H1 (cell line): ENCODE measurements at regions not wholly inside any gene's neighbourhood (a gene's known extent, or its start where the extent isn't known, plus 50 kb on each side); places are given as distances from the start of the nearest gene placed in this dataset.

ENCODE experiments used
- CTCF ChIA-PET: fragments of 300-600 bp; sonication (Branson Sonifier 250); formaldehyde crosslinking; loops from one replicate; lab custom pipeline; 2021; ENCODE audit not compliant: partially characterized antibody; lab: Charles Lee
- POLR2A ChIA-PET: fragments of 300-600 bp; sonication (Branson Sonifier 250); formaldehyde crosslinking; loops from one replicate; lab custom pipeline; 2021; ENCODE audit warnings: inconsistent platforms; ENCODE audit not compliant: partially characterized antibody; lab: Charles Lee
- DNase-seq, 2 experiments: peaks; one replicate each; pipeline versions ENCODE4 v3.0.0 to v3.0.0-alpha.2; 2010 to 2022; ENCODE audit warnings: low spot score in 2 of 2, low read depth in 1 of 2, mixed read lengths in 1 of 2
- FAIRE-seq: peaks from 2 replicates; lab custom pipeline; 2011; peaks lifted over from hg19 to GRCh38; lab: Jason Lieb, UNC
- H2AFZ ChIP-seq: 2 replicates; pipeline ENCODE4 v1.8.1; 2012; ENCODE audit warnings: low read length, inconsistent platforms
- H2AK5ac ChIP-seq: 2 replicates; pipeline ENCODE4 v1.6.1; 2013; ENCODE audit warnings: low read depth, low read length
- H2BK120ac ChIP-seq: replicated peaks from 2 replicates; pipeline ENCODE3; 2013; ENCODE audit warnings: low read depth, low read length, inconsistent platforms
- H2BK12ac ChIP-seq: 2 replicates; pipeline ENCODE4 v1.6.1; 2013; ENCODE audit warnings: low read depth, low read length
- H2BK15ac ChIP-seq: 2 replicates; pipeline ENCODE4 v1.6.1; 2013; ENCODE audit warnings: low read length
- H2BK20ac ChIP-seq: 2 replicates; pipeline ENCODE4 v1.6.1; 2013; ENCODE audit warnings: low read length
- H2BK5ac ChIP-seq: 2 replicates; pipeline ENCODE4 v1.6.1; 2013; ENCODE audit warnings: low read depth, low read length
- H3K14ac ChIP-seq: 2 replicates; pipeline ENCODE4 v1.6.1; 2013; ENCODE audit warnings: inconsistent platforms; ENCODE audit not compliant: insufficient read length
- H3K18ac ChIP-seq: 2 replicates; pipeline ENCODE4 v1.6.1; 2013; ENCODE audit warnings: low read length; ENCODE audit errors: extremely low read depth
- H3K23ac ChIP-seq: 2 replicates; pipeline ENCODE4 v1.6.1; 2013; ENCODE audit warnings: inconsistent platforms; ENCODE audit not compliant: insufficient read length
- H3K23me2 ChIP-seq: 2 replicates; pipeline ENCODE4 v1.6.1; 2013; ENCODE audit warnings: low read depth, low read length
- H3K27ac ChIP-seq: 2 replicates; pipeline ENCODE4 v1.6.1; 2011; ENCODE audit warnings: low read depth, low read length, inconsistent platforms
- H3K27me3 ChIP-seq, 4 experiments: replicated peaks in 1 of 4; 1 replicate in 1 of 4; 2 replicates in 3 of 4; pipeline versions ENCODE4 v1.6.1 to v1.8.1; 2011 to 2013; ENCODE audit warnings: low read length in 3 of 4, mild to moderate bottlenecking in 3 of 4, inconsistent platforms in 2 of 4, mixed read lengths in 2 of 4, moderate library complexity in 1 of 4; ENCODE audit not compliant: control insufficient read depth in 3 of 4, insufficient read depth in 3 of 4; ENCODE audit errors: extremely low read depth in 1 of 4
- H3K36me3 ChIP-seq, 4 experiments: 2 replicates each; pipeline versions ENCODE4 v1.6.1 to v1.8.1; 2011 to 2013; ENCODE audit warnings: mild to moderate bottlenecking in 4 of 4, low read length in 3 of 4, moderate library complexity in 2 of 4, control low read depth in 1 of 4, inconsistent platforms in 1 of 4; ENCODE audit not compliant: insufficient read depth in 4 of 4, control insufficient read depth in 2 of 4
- H3K4ac ChIP-seq: replicated peaks from 2 replicates; pipeline ENCODE3; 2013; ENCODE audit warnings: low read length, low read depth, mixed read lengths, inconsistent platforms; ENCODE audit not compliant: insufficient read length
- H3K4me1 ChIP-seq, 4 experiments: replicated peaks in 1 of 4; 1 replicate in 1 of 4; 2 replicates in 3 of 4; pipeline versions ENCODE4 v1.6.1 to v1.8.1; 2011 to 2013; ENCODE audit warnings: low read length in 3 of 4, inconsistent platforms in 2 of 4, mixed read lengths in 1 of 4; ENCODE audit not compliant: insufficient read depth in 4 of 4, control insufficient read depth in 3 of 4
- H3K4me2 ChIP-seq, 2 experiments: 2 replicates each; pipeline versions ENCODE4 v1.6.1 to v1.8.1; 2011 to 2013; ENCODE audit warnings: low read depth in 2 of 2, low read length in 2 of 2, control low read depth in 1 of 2, inconsistent platforms in 1 of 2, mild to moderate bottlenecking in 1 of 2; ENCODE audit not compliant: insufficient read depth in 1 of 2
- H3K4me3 ChIP-seq, 4 experiments: fragments of 200-600, 300-600 bp in 1 of 4; sonication (generic), shearing (Covaris generic), sonication (Bioruptor Twin) in 1 of 4; 2 replicates each; pipeline versions ENCODE4 v1.5.1 to v1.8.1; 2011 to 2016; ENCODE audit warnings: low read length in 4 of 4, low read depth in 3 of 4, control low read depth in 2 of 4, inconsistent platforms in 2 of 4, mild to moderate bottlenecking in 2 of 4, mixed read lengths in 1 of 4, moderate library complexity in 1 of 4; ENCODE audit not compliant: insufficient read depth in 2 of 4; ENCODE audit errors: extremely low read depth in 1 of 4
- H3K56ac ChIP-seq: replicated peaks from 2 replicates; pipeline ENCODE3; 2013; ENCODE audit warnings: low read depth, mild to moderate bottlenecking, mixed read lengths, low read length, inconsistent platforms; ENCODE audit not compliant: insufficient read length
- H3K79me1 ChIP-seq: 2 replicates; pipeline ENCODE4 v1.6.1; 2013; ENCODE audit warnings: low read depth, low read length, control low read depth
- H3K79me2 ChIP-seq, 2 experiments: 2 replicates each; pipeline versions ENCODE4 v1.6.1 to v1.8.1; 2012 to 2013; ENCODE audit warnings: low read length in 2 of 2, mild to moderate bottlenecking in 2 of 2, inconsistent platforms in 1 of 2; ENCODE audit not compliant: insufficient read depth in 2 of 2, control insufficient read depth in 1 of 2
- H3K9ac ChIP-seq, 4 experiments: replicated peaks in 1 of 4; 1 replicate in 1 of 4; 2 replicates in 3 of 4; pipeline versions ENCODE4 v1.6.1 to v1.8.1; 2011 to 2013; ENCODE audit warnings: low read depth in 3 of 4, low read length in 3 of 4, control low read depth in 2 of 4, mild to moderate bottlenecking in 2 of 4, moderate library complexity in 2 of 4, inconsistent platforms in 1 of 4; ENCODE audit errors: extremely low read depth in 1 of 4
- H3K9me3 ChIP-seq, 2 experiments: 2 replicates each; pipeline versions ENCODE4 v1.6.1 to v1.8.1; 2012 to 2013; ENCODE audit warnings: mild to moderate bottlenecking in 2 of 2, moderate library complexity in 2 of 2, control low read depth in 1 of 2, inconsistent platforms in 1 of 2, low read depth in 1 of 2, low read length in 1 of 2, mixed read lengths in 1 of 2; ENCODE audit not compliant: insufficient read depth in 2 of 2
- H4K20me1 ChIP-seq, 2 experiments: replicated peaks in 1 of 2; 2 replicates each; pipeline versions ENCODE3 to v1.8.1; 2011 to 2013; ENCODE audit warnings: inconsistent platforms in 2 of 2, low read length in 2 of 2, mild to moderate bottlenecking in 1 of 2; ENCODE audit not compliant: insufficient read depth in 2 of 2, control insufficient read depth in 1 of 2
- H4K5ac ChIP-seq: 2 replicates; pipeline ENCODE4 v1.6.1; 2013; ENCODE audit warnings: low read length, low read depth, mixed read lengths, inconsistent platforms; ENCODE audit not compliant: insufficient read length
- H4K8ac ChIP-seq: 2 replicates; pipeline ENCODE4 v1.8.0; 2013; ENCODE audit warnings: mild to moderate bottlenecking, moderate library complexity, low read length, inconsistent platforms; ENCODE audit not compliant: insufficient read depth; ENCODE audit errors: extremely low read depth
- H4K91ac ChIP-seq: replicated peaks from 2 replicates; pipeline ENCODE3; 2013; ENCODE audit warnings: low read length, mixed read lengths, inconsistent platforms; ENCODE audit not compliant: insufficient read length
- BCL11A ChIP-seq, 2 experiments: IDR thresholded peaks; one replicate each; pipeline ENCODE4 v1.6.1; 2011; ENCODE audit warnings: low read depth in 2 of 2, low read length in 2 of 2, mild to moderate bottlenecking in 2 of 2
- CTCF ChIP-seq, 3 experiments: IDR thresholded peaks; 1 replicate in 2 of 3; 2 replicates in 1 of 3; pipeline versions ENCODE4 v1.5.1 to v1.6.1; 2011; ENCODE audit warnings: low read length in 3 of 3, mild to moderate bottlenecking in 3 of 3, inconsistent platforms in 2 of 3, low read depth in 1 of 3, moderate library complexity in 1 of 3; ENCODE audit not compliant: insufficient read depth in 1 of 3; ENCODE audit errors: control extremely low read depth in 1 of 3
- GABPA ChIP-seq: IDR thresholded peaks from 2 replicates; pipeline ENCODE4 v1.6.1; 2011; ENCODE audit warnings: mild to moderate bottlenecking, low read length, moderate library complexity, borderline replicate concordance; ENCODE audit not compliant: insufficient read depth
- HDAC2 ChIP-seq, 2 experiments: fragments of 300-600 bp in 1 of 2; sonication (generic) in 1 of 2; IDR thresholded peaks; 2 replicates each; pipeline ENCODE4 v1.6.1; 2011 to 2012; ENCODE audit warnings: low read depth in 2 of 2, low read length in 2 of 2, mild to moderate bottlenecking in 2 of 2, moderate library complexity in 2 of 2, borderline replicate concordance in 1 of 2, inconsistent platforms in 1 of 2
- KDM1A ChIP-seq: fragments of 200-600, 300-600 bp; sonication (generic); IDR thresholded peaks from 2 replicates; pipeline ENCODE4 v1.7.1; 2016; ENCODE audit warnings: mild to moderate bottlenecking, low read length, borderline replicate concordance
- SIX5 ChIP-seq: IDR thresholded peaks from 2 replicates; pipeline ENCODE4 v1.6.1; 2011; ENCODE audit warnings: mild to moderate bottlenecking, low read depth, low read length
- SRF ChIP-seq: IDR thresholded peaks from 2 replicates; pipeline ENCODE4 v1.6.1; 2011; ENCODE audit warnings: mild to moderate bottlenecking, low read depth, low read length, moderate library complexity
- WGBS, 2 experiments: shearing (Covaris generic) in 1 of 2; methylation state at CpG; one replicate each; pipeline versions ENCODE4 v1.1.6 to v1.1.7; 2013 to 2015; ENCODE audit warnings: low lambda C conversion rate in 2 of 2, mixed read lengths in 2 of 2, inconsistent platforms in 1 of 2, low coverage in 1 of 2, missing lambda C conversion rate in 1 of 2; ENCODE audit not compliant: insufficient replicate concordance in 2 of 2, insufficient coverage in 1 of 2, insufficient read length in 1 of 2; ENCODE audit errors: extremely low coverage in 1 of 2, missing lambda C conversion rate in 1 of 2; 5-methylcytosine and 5-hydroxymethylcytosine counted together
- TF ChIP-seq, protein P1 (sequence below): IDR thresholded peaks from 2 replicates; pipeline ENCODE4 v1.6.1; 2012; ENCODE audit warnings: inconsistent platforms

- POLR2A ChIA-PET = no interaction called here
- peaks cover 0 to 8% (median 0%) of the 10 kb centered on the region in 4 experiments; a peak in 1 of 7 replicates for H3K4me1 ChIP-seq
- no peak overlapping the region for H2AK5ac ChIP-seq
- H3K9ac ChIP-seq = no peak overlapping the region
- H2BK5ac ChIP-seq = no peak overlapping the region
- CTCF ChIA-PET = interaction anchor here (0.6 to 2.0 kb wide), 13 partner anchors 130 to 1408 kb away, joined by 3 to 10 read pairs (median 4); no protein-coding TSS in a partner anchor
- H3K36me3 ChIP-seq = no peaks in the 10 kb centered on the region
- H4K91ac ChIP-seq = peak overlapping the region; percentile 19
- no peaks in the 10 kb centered on the region for H3K23me2 ChIP-seq
- no peak overlapping the region for H3K56ac ChIP-seq
- FAIRE-seq = no peak
- DNase-seq = no peak
- H3K23ac ChIP-seq = no peak overlapping the region
- no peak overlapping the region for H3K4me2 ChIP-seq
- H4K8ac ChIP-seq = no peak overlapping the region
- H2BK120ac ChIP-seq = no peak overlapping the region
- no peak overlapping the region for H3K14ac ChIP-seq
- H3K79me2 ChIP-seq = no peaks in the 10 kb centered on the region
- no peaks in the 10 kb centered on the region for H3K79me1 ChIP-seq
- TF ChIP-seq HDAC2 (IDR thresholded peaks at IDR 0.05; ENCODE audit: borderline replicate concordance in 1 of 2, low read depth in 2 of 2, low read length in 2 of 2) (no peak), BCL11A (IDR thresholded peaks at IDR 0.05; ENCODE audit: low read depth in 2 of 2, low read length in 2 of 2) (no peak), CTCF (IDR thresholded peaks at IDR 0.05; ENCODE audit: control extremely low read depth in 1 of 3, insufficient read depth in 1 of 3, low read depth in 1 of 3, low read length in 3 of 3) (no peak), SIX5 (no peak), KDM1A (peak; percentile 63; the same call in 1 of the 2 replicates), SRF (no peak), GABPA (no peak)
- TF ChIP-seq, protein P1, sequence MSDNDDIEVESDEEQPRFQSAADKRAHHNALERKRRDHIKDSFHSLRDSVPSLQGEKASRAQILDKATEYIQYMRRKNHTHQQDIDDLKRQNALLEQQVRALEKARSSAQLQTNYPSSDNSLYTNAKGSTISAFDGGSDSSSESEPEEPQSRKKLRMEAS = no peak
- H4K5ac ChIP-seq = no peak overlapping the region
- H2BK20ac ChIP-seq = no peak overlapping the region
- no peak overlapping the region for H2BK15ac ChIP-seq
- no peak overlapping the region for H3K27ac ChIP-seq
- H3K4ac ChIP-seq = no peak overlapping the region
- H3K18ac ChIP-seq = no peak overlapping the region
- no peak overlapping the region for H2AFZ ChIP-seq
- 93% methylated on average over 3 of the region's 3 CpGs; no CpG with 5 or more reads in 1 of the 2 experiments for WGBS, 2 experiments
- H3K9me3 ChIP-seq = no peaks in the 10 kb centered on the region
- H4K20me1 ChIP-seq = no peaks in the 10 kb centered on the region
- H3K4me3 ChIP-seq = no peak overlapping the region
- no peak overlapping the region for H2BK12ac ChIP-seq
- no peaks in the 10 kb centered on the region for H3K27me3 ChIP-seq
Observed at GRCh38 chr4:74669702-74670101, 124.6 kb downstream of the BTC start.
